ENCODE measurements at regions not wholly inside any gene's neighbourhood (a gene's known extent, or its start where the extent isn't known, plus 50 kb on each side); places are given as distances from the start of the nearest gene placed in this dataset.

DNA sequence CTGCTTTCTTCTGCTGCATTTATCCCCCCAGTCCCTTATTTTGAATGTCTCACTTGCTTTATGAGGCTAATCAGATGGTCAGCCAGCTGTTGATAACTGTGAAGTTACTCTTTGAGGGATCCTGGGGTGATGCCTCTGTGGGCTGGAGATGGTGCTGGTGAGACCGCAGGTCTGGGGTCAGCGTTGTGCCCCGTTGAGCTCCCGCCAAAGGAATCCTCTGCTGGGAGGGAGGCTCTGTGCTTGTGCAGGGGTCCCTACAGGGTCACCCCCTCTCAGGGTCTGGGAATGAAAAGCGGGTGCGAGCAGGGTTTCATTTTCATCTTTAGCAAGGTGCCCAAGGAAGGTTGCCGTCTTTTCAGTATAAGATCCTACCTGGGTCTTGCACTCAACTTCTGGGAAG is 161.2 kb upstream of the RTL1 start:
- TF ChIP-seq MXI1 (IDR thresholded peaks at IDR 0.05; ENCODE audit: borderline replicate concordance, low read depth, low read length) (no peak), POLR2A (IDR thresholded peaks at IDR 0.05; ENCODE audit: low read depth, low read length) (no peak)
- TF ChIP-seq, protein P1, sequence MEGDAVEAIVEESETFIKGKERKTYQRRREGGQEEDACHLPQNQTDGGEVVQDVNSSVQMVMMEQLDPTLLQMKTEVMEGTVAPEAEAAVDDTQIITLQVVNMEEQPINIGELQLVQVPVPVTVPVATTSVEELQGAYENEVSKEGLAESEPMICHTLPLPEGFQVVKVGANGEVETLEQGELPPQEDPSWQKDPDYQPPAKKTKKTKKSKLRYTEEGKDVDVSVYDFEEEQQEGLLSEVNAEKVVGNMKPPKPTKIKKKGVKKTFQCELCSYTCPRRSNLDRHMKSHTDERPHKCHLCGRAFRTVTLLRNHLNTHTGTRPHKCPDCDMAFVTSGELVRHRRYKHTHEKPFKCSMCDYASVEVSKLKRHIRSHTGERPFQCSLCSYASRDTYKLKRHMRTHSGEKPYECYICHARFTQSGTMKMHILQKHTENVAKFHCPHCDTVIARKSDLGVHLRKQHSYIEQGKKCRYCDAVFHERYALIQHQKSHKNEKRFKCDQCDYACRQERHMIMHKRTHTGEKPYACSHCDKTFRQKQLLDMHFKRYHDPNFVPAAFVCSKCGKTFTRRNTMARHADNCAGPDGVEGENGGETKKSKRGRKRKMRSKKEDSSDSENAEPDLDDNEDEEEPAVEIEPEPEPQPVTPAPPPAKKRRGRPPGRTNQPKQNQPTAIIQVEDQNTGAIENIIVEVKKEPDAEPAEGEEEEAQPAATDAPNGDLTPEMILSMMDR (conservative IDR thresholded peaks at IDR 0.05; ENCODE audit: low read depth, low read length), result no peak
- TF ChIP-seq, protein P2, sequence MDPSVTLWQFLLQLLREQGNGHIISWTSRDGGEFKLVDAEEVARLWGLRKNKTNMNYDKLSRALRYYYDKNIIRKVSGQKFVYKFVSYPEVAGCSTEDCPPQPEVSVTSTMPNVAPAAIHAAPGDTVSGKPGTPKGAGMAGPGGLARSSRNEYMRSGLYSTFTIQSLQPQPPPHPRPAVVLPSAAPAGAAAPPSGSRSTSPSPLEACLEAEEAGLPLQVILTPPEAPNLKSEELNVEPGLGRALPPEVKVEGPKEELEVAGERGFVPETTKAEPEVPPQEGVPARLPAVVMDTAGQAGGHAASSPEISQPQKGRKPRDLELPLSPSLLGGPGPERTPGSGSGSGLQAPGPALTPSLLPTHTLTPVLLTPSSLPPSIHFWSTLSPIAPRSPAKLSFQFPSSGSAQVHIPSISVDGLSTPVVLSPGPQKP (IDR thresholded peaks at IDR 0.05; ENCODE audit: borderline replicate concordance, low read depth, low read length), result no peak
